H4 (cell line): ENCODE measurements at regions not wholly inside any gene's neighbourhood (a gene's known extent, or its start where the extent isn't known, plus 50 kb on each side); places are given as distances from the start of the nearest gene placed in this dataset.
"Not testable (repeated sequence)": the region's sequence is repeated elsewhere in the genome, so short reads cannot be mapped to it uniquely, and the experiment has no call there.

Source experiments
- DNase-seq: peaks from one replicate; pipeline ENCODE4 v3.0.0-alpha.2; 2015; ENCODE audit warnings: low spot score

DNA sequence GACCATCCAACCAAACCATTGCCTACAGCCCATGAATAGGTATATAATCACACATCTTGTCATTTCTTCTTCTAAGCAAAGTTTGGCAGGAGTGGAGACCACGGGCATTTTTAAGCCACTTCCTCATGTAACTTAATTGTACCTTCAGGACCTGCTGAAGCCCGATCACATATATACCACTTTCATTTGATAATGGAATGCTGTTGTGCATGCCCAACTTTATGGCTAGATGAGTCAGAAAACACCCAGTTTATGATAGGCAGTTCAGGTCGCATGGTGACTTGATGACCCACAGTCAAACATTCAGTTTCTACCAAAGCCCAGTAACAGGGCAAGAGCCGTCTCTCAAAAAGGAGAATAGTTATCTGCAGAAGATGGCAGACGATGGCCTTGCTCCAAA is 2295.0 kb upstream of the ACO1 start:
- DNase-seq: no peak

DNA sequence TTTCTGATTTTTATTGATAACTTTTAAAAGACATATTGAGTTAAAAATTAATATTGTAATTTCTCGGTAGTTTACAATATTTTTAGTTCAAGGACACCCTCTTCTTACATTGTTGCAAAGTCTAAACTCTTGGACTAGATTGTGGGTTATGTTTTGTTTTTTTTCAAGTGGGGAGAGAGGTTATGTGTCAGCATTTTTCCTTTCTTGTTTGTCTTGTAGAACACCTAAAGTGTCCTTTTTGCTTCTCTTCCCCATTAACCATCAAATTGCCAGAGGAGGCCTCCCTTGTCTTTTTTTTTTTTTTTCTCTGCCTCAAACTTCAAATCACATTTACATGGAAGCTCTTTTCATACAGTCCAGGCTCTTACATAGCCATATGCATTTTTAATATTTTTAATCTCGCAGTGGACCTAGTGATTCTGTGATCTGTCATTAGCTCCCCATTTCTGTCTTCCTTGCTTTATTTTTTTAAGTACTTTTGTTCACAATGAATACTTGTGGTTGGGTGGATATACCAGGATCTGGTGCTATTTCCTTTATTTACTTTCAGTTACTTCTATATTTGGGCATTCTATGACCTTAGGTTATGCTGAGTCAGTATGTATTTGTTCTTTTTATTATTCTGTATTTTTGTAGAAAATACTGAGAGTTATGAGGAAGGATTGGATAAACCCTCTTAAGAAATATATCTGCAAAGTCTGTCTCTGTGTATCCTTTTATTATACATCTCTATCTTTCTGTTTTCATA is 2280.6 kb upstream of the ACO1 start:
- DNase-seq: peak; percentile 59

DNA sequence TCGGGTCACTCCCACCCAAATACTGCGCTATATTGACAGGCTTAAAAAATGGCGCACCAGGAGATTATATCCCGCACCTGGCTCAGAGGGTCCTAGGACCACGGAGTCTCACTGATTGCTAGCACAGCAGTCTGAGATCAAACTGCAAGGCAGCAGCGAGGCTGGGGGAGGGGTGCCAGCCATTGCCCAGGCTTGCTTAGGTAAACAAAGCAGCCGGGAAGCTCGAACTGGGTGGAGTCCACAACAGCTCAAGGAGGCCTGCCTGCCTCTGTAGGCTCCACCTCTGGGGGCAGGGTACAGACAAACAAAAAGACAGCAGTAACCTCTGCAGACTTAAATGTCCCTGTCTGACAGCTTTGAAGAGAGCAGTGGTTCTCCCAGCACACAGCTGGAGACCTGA is 2277.3 kb upstream of the ACO1 start:
- not testable (repeated sequence) for DNase-seq

DNA sequence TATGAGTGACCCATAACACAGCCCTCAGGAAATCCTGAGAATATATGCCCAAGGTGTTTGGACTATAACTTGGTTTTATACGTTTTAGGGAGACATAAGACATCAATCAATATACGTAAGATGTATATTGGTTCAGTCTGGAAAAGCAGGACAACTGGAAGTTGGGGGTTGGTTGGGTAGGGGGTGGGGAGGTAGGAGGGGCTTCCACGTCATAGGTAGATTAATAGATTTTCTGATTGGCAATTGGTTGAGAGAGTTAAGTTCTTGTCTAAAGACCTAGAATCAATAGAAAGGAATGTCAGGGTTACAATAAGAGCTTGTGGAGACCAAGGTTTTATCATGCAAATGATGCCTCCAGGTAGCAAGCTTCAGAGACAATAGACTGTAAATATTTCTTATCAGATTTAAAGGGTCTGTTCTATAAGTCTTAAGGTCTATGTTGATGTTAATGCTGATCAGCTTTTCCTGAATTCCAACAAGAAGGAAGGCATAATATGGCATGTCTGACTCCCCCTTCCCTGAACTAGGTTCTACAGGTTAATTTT is 2267.7 kb upstream of the ACO1 start:
- DNase-seq: no peak

DNA sequence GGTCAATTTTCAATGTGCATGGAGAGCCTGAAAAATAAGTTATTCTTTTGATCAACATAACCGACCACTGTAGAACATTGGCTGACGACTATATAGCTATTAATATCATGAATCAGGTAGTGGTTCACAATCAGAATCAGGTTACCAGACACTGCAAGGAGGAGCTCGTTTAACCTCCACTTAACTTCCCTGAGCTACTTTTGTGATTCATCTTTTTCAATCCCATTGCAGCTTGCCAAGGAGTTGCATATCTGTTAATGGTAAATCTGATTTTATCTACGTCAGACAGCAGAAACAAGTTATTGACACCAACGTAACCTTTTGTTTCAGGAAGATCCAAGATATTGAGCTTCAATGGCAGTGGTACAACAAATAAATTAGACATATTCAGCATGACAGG is 2263.8 kb upstream of the ACO1 start:
- DNase-seq: no peak

DNA sequence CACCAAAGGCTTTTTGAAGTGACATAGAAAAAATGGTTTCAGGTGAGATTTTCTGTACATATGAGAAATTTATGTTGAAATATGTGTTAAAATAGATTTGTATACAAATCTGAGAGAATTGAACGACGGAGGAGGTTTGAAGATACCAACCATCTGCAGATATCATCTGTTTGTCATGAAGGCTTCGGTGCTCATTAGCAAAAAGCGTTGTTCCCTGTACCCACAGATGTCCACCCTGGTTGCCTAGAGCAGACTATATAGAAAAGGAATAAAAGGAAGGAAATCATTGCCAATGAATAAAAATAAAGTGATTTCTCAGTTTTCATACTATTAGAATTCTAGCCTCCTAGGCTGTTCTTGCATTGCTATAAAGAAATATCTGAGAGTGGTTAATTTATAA is 2262.8 kb upstream of the ACO1 start:
- no peak for DNase-seq

DNA sequence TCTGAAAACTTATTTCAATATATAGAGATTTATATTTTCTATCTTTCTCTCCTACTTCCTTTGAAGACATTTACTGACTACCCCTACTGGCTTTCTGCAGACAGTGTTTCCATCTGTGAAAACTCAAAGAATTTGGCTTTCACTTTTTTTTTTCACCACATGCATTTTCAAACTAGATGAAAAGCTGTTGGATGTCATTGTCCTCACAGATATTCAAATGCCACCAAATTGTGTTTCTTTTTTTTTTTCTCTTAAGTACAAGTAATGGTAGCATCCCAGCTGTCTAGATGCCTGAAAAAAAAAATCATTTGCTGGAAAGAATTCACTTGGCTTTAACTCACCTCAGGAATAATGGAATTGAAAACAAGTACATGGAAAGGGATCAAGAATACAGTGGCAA is 2258.6 kb upstream of the ACO1 start:
- DNase-seq: no peak

DNA sequence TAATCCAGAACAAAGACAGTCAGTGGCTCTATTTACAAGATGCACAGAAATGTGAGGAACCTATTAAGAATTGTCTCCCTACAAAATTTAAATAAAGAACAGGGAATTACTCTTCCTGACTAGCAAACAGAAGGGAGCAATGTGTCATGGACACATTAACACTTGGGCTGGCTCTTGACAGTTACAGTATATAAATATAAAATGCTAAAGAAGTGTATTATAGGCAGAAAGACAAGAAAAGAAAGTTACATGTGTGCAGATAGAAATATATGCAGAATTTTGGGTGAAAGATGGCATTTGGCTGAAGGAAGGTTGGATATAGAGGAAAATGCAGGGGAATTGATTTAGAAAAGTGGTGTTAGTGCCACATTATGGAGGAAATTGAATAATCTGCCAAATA is 2257.1 kb upstream of the ACO1 start:
- no peak for DNase-seq

DNA sequence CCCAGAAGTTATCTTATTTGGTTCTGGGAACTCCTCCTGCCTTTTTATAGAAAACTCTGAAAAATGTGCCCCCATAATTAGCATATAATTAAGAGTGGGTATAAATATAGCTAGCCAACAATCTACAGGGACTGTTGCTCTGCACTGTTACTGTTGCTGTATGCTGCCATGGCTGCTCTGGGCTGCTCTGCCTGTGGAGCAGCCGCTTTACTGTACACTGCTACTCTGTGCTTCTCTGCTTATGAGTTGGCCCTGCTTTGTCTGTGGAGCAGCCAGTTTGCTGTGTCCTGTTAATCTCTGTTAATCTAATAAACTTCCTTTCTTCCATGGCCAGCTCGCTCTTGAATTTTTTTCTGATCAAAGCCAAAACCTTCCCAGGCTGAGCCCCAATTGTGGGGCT is 2244.0 kb upstream of the ACO1 start:
- no peak for DNase-seq

DNA sequence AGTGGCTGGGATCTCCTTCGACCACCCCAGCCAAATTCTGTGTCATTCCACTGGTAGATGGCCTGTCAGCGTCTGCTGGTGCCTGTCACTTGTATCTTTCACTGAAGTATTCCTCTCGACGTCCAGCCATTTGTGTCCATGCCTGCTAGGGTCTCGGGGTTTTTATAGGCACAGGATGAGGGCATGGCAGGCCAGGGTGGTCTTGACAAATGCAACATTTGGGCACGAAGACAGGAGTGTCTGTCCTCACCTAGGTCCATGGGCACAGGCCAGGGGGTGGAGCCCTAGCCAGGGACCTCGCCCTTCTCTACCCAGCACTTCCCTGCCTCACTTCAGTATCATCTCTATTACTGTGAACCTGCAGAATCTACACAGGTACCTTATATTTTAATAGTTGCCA is 2223.9 kb upstream of the ACO1 start:
- DNase-seq: no peak

DNA sequence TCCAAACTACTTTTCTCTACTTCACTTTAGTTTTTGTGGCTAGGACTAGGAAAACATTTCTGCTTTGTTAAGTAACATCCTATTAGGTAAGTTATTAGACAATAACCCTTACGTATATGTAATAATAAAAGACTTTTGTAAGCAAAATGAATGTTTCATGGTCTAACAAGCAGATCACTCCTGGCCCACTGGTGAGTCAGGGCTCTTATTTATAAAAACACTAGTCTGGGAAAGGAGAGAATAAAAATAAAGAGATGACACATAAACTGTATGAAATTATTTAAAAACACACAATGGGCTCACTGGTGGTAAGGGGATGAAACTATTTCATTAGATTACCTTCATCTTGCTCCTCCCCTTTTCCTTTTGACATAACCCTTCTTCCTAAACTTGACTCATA is 2212.2 kb upstream of the ACO1 start:
- DNase-seq: no peak

DNA sequence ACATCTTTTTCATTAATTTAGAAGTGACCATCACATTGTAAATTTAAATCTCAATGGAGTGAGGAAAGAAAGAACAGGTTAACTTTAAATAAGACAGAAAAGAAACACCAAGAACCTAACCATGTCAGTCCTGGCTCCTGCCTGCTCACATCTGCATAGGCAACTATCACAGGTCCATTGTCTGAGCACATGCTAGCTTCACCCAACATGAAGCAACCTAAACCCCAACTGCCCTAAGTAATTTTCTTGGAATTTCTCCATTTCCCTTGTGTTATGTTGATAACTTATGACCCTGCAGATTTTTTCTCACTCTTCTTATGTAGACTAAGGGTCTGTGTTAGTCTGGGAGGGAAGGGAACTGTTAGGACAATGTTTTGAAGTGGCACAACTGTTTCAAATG is 2205.8 kb upstream of the ACO1 start:
- DNase-seq: no peak

DNA sequence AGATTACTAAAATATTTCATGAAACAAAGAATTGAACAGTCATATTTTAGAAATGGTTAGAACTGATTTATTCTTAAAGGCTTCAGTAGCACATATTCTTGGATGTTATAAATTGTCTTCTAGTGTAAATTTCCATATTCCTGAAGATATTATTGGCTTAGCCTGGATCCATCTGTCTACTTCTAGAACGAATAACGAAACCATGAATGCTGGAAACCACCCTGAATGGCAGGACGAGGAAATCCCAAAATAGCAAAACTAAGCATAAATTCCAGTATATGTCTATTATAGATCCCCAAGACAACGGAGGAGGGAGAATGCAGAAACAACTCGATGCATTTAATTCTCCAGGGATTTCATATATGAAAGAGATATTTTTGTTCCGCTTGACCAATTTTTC is 2191.0 kb upstream of the ACO1 start:
- DNase-seq: no peak

DNA sequence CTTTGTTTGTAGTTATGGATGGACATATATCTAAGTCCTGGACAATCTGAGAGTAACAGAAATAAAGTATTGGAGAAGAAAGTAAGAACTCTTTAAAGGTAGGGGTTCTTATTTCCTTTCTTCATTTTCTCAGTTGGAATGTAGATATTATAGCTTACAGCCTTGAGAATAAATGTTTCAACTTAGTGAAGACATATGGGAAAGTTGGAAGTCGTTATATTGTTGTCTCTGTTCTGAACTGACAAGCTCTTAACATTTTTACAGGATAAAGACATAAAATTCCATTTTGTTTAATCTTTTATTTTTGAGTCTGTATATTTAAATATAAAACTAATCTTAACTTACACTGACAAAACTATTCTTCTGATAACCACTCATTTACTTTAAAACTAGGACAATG is 2187.5 kb upstream of the ACO1 start:
- DNase-seq: no peak

DNA sequence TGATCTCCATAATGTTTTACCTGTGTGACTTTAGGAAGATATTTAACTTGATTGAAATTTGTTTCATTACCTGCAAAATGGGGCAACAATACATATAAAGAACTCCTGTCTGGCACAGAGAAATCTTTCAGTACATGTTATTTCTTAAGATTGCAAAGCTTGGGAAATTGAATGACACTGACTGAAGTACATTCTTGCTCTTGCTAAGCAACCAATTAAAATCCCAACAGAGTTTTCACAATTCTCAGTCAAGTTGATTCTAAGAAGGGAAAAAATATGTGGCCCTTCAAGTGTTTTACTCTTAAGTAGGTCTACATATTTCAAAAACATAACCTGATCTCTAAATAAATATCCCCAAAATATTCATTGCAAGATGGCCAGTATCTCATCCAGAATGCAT is 2187.0 kb upstream of the ACO1 start:
- no peak for DNase-seq

DNA sequence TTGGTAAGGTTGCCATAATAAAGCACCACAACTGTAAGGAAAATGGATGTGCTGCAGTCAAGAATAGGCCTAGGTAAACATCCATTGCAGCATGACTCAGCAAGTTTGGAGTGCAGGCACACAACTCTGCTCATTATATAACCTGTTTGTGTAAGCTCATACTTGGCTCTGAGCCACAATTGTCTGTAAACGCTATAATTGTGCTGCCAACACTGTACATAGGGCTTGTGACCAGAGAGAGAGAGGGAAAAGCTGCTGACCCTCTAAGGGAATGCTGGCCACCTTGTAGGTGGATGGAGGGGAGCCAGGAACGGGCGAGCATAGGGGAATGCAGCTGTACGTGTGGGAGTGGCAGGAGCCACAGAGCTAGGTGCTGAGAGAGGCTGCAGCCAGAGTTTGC is 2186.5 kb upstream of the ACO1 start:
- DNase-seq: peak; percentile 72

DNA sequence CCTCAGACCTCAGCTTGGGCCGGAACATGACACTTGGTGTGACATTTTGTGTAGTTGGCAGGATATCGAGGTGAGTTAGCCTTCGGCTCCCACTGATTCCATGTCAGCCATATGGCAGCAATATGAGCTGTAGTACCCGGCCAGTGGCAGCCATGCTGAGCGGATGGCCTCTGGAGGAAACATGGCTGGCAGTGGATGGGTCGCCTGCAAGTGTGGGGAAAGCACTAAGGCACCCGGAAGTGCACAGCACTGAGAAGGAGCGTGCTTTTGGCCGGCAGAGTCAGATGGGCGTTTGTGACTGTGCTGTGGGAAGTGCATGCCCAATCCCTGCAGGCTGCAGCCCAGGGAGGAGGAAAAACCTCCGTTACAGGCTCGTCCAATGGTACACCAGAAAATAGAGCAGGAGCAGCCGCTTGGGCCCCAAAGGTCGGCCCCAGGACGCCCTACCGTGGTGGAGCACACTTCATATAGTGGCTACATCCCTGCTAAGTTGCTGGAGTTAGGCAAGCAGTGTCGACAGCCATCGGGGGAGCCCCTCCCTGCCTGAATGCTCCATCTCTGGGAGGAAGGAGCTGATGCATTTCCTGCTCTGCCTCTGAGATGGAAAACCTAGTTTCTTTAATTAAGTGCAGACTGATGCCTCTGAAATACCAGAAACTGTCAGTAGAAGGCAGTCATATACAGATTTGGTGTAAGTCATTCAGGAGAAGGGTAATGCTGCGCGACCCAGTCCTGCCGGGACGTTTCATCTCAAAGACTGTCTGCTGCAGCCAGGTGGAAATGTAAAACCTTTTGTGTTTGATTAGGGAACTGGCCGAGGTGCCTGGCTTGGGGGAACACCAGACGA is 2185.8 kb upstream of the ACO1 start:
- DNase-seq: peak; percentile 53

DNA sequence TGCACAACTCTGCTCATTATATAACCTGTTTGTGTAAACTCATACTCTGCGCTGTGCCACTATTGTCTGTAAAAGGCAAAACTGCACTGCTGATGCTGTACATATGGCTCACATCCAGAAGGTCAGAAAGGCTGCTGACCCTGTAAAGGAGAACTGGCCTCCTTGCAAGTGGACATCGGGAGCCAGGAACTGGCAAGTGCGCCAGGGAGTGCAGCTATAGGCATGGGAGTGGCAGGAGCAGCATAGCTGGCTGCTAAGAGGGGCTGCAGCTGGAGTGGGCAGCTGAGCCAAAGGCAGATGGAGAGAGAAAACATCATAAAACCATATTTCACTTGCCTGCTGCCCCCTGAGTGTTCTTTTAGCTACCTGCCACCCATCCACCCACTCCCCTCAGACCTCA is 2183.4 kb upstream of the ACO1 start:
- DNase-seq: no peak

DNA sequence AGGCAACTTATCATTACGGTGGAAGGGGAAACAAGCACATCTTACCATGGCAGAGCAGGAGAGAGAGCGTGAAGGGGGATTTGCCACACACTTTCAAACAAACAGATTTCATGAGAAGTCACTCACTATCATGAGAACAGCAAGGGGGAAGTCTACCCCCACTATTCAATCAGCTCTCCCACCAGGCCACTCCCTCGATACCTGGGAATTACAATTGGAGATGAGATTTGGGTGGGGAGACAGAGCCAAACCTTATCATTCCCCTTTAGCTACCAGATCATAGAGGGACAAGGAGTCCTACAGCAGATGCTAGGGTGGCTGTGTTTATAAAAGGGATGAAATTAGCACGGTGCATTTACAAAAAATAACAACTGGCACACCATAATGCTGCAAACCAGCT is 2149.4 kb upstream of the ACO1 start:
- DNase-seq: no peak

DNA sequence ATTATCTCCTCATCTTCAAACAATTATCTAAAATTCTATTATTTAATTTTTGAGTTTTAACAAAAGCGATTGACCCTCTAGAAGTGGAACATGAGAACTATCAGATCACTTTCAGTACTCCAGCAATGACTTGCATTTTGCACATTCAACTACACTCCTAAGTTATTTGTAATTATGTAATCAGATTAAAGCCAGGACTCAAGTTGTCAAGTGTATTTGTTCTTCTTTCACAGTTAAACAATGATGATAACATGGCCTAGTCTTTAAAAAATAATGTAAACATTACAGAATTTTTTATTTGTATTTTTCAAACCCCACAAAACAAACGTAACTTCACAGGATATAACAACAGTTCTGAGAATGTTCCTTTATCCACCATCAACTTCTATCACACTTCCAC is 2148.9 kb upstream of the ACO1 start:
- peak; percentile 5 for DNase-seq

DNA sequence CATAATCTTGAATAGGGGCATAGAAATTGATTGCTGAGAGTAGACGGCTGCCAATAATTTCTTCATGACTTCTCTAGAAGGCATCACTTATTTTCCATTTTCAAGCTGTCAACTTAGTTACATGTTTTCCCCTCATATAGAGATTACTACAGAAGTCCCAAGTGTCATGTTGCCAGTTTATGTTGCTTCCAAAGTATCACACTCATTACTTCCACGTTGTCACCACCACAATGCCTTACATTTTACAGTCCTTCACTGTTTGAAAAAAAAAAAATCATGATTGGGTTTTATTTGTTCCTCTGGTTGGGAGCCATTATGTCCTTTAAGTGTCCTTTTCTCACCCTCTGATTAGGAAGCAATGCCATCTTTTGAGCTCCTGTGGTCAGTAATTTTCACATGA is 2144.6 kb upstream of the ACO1 start:
- DNase-seq: no peak

DNA sequence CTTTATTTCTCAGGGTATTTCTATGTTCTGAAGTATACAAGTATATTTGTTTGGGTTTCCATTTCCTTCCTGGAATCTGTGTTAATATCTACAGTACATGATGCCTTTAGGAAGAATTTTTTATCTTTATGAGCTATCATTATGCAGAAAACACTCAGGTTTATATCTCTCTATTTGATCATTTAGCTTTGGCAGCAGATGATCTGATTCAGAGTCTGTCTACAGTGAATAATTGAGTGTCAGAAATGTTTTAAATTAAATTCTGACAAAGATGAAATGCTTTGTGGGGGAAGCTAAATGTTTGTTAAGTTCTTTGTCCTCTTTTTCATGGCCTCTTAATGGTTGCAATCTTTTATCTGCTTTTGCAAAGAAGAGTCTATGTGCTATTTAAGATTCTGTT is 2141.0 kb upstream of the ACO1 start:
- no peak for DNase-seq

DNA sequence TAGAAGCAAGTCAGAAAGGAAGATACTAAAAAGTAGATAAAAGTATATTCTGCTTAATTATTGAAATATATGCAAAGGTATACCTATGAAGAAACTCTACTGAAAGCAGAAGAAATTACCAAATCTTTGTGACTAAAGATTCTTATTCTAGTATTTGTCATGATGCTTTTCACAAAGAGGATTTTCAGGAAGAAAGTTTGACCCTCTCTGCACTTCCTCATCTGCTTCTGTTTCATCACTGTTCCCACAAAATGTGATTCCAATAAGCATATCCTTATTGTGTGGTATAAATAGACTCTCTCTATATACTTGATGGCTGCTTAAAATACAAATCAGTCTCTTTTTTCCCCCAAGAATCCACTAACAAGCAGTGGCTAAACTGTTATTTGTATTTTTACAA is 2139.6 kb upstream of the ACO1 start:
- DNase-seq: no peak
